ENCODE measurements at regions not wholly inside any gene's neighbourhood (a gene's known extent, or its start where the extent isn't known, plus 50 kb on each side); places are given as distances from the start of the nearest gene placed in this dataset.

DNA sequence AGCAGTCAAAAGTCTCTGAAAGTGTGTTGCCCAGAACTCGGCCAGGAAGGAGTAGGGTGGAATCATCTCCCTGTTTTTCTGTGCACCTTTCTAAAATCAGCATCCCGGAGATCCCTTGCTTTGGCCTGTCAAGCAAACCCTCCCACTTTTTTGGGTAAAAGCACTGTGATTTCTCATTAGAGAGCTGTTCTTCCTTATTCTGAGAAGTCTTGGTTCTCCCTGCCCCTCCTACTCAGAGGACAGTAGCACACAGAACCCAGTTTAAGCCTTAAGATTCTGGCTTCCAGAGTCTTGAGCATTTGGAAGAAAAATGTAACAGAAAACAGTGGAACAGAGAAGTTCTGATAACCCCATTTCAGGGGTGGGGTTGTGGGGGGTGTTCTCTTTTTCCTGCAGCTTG lies 52.6 kb upstream of the KATNAL1 start:
- DNase-seq (ENCODE audit: low read depth, low spot score) = no peak
- H3K27ac ChIP-seq = no peak overlapping the region

- no peak overlapping the region for H3K27ac ChIP-seq
- DNase-seq (ENCODE audit: low read depth, low spot score) = no peak
These were observed 53.2 kb upstream of the KATNAL1 start for GRCh38 chr13:30360586-30360985.

DNA sequence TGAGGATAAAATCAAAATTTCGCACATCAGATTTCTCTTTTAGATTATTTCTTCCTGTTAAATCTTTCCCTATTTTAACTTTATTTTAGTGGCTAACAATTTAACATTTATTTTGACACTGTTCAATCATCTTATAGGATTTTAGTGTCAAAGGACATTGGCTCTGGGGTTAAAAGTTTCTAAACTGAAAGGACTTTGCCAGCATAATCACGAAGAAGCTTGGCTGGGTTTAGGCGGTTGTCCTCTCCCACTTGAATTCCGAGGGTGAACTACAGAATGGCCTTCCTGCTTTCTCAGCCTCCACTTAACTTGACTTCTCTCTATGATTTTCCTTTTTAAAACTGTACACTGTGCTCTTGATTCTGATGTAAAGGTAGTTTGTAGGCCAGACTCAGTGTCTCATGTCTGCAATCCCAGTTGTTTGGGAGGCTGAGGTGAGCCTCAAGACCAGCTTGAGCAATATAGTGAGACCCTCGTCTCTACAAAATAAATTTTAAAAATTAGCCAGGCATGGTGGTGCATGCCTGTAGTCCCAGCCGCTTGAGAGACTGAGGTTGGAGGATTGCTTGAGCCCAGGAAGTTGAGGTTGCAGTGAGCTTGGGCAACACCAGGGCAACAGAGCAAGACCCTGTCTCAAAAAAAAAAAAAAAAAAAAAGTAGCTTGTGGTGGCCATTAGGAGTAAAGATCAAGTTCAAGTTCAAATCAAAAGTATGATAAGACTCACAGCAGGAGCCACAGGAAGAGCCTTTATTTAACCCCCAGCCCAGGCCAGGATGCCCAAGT lies 54.8 kb upstream of the KATNAL1 start:
- no peak overlapping the region for H3K27ac ChIP-seq
- DNase-seq (ENCODE audit: low read depth, low spot score) = no peak

DNA sequence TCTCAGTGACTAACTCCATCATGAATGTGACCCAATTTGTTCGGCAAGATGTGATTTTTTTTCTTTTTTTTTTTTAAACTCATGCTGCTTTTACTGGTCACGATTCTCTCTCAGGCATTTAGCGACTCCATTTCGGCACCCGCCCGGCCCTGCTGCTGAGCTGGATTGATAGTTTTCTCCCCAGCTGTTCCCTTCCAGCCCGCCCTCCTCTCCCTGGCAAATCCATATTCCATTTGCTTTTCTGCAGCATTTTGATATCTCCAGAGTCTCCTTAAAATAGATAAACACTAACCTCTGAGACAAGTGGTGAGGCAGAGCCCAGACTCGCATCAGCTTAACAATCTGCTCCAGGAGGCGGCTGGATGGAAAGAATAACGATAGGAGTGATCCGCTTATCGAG lies 55.5 kb upstream of the KATNAL1 start:
- H3K27ac ChIP-seq = no peak overlapping the region

DNA sequence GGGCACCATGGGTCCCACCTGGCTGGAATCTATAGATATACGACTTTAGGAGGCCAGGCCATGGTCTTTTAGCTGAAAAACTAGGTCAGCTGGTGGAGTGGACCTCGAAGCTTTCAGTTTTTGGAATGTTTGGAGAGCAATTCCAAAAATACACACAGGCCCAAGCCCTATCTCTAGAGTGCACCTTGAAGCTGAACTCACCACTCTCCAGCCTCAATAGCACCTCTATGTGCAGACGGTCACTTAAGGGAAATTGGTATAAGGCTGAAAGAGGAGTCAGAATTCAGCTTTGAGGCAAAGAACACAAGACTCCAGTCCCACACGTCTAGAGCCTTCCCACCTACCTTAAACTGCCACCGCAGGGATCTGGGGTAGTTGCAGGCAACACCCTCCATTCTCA lies 56.4 kb upstream of the KATNAL1 start:
- H3K27ac ChIP-seq = no peak overlapping the region
- no peak for DNase-seq (ENCODE audit: low read depth, low spot score)

More for the DNA sequence above, 55.5 kb upstream of the KATNAL1 start:
- DNase-seq (ENCODE audit: low read depth, low spot score) = no peak

GRCh38 chr13:30364133-30364532 lies 56.8 kb upstream of the KATNAL1 start:
- no peak overlapping the region for H3K27ac ChIP-seq
- DNase-seq (ENCODE audit: low read depth, low spot score) = no peak

DNA sequence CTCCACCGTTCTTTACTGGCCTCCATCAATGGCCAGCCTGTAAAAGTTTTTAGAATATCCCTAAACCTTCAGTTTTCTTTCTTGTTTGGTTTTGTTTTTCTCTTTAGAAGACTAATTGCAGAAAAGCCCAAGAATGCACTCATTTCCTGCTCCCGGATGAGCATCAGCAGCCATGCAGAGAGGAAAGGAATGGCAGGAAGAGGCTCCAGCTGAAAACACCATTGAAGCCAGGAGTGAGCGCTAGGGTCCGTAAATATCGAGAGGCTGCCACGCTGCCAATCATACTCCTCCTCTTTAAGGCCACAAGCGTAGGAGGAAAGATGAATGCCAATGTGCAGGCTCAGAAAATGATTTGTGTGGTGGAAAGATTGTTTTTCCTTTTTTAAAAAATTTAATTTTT lies 57.4 kb upstream of the UBE2L5 start:
- no peak overlapping the region for H3K27ac ChIP-seq
- no peak for DNase-seq (ENCODE audit: low read depth, low spot score)

- H3K27ac ChIP-seq = no peak overlapping the region
These were observed 56.2 kb upstream of the UBE2L5 start for GRCh38 chr13:30366088-30366487.

DNA sequence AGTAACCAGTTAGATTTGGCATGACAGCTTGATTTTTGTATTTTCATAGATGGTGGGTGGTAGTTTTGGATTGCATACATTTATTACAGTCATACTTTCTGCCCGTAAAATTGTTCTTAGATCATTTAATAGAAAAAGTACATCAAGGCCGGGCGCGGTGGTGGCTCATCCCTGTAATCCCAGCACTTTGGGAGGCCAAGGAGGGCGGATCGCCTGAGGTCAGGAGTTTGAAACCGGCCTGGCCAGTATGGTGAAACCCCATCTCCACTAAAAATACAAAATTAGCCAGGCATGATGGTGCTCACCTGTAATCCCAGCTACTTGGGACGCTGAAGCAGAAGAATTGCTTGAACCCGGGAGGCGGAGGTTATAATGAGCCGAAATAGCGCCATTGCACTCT lies 55.0 kb upstream of the UBE2L5 start:
- H3K27ac ChIP-seq = no peak overlapping the region
- DNase-seq (ENCODE audit: low read depth, low spot score) = no peak

More at GRCh38 chr13:30366088-30366487, 56.2 kb upstream of the UBE2L5 start:
- DNase-seq (ENCODE audit: low read depth, low spot score) = no peak

GRCh38 chr13:30370146-30370545 lies 52.1 kb upstream of the UBE2L5 start:
- H3K27ac ChIP-seq = no peak overlapping the region
- DNase-seq (ENCODE audit: low read depth, low spot score) = no peak

- peak overlapping the region; percentile 4 for H3K27ac ChIP-seq
- no peak for DNase-seq (ENCODE audit: low read depth, low spot score)
These were observed 51.3 kb upstream of the UBE2L5 start for GRCh38 chr13:30370916-30371521.

DNA sequence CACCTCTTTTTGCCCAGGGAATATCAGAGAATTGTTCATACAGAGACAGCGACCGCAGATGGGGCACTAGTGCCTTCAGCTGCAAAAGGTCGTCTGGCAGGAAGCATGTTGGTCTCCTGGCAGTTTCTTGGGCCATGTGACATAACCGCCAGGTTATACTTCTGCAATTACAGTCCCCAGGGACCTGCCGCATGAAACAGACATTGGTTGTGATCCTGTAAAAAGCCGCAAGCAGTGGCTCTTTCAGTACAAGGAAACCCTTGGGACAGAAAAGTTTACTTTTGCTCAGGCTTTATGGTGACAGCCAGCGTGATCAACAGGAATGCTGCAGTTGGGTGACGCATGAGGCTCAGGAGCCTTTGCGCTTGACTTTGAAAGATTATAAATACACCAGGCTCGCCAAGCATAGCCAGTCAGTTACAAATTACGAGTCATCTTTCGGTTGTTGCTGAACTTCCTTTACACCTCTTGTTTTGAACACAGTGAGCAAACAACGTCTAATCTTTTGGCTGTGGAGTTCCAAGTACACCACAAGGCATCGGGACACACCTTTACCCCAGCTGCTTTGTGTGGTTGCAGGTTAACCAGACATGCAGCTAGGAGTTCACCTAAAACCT lies 50.5 kb upstream of the UBE2L5 start:
- peak overlapping the region; percentile 4 for H3K27ac ChIP-seq

More for the DNA sequence above, 50.5 kb upstream of the UBE2L5 start:
- peak; percentile 89 for DNase-seq (ENCODE audit: low read depth, low spot score)
